Lower leg skin (tissue), 3 donors: ENCODE measurements at regions not wholly inside any gene's neighbourhood (a gene's known extent, or its start where the extent isn't known, plus 50 kb on each side); places are given as distances from the start of the nearest gene placed in this dataset.

Source experiments
- POLR2A ChIP-seq, 2 donors: fragments of 450-650 bp; IDR thresholded peaks; one replicate each; pipeline ENCODE4 v1.6.1; 2016 to 2017; ENCODE audit warnings: antibody characterized with exemption in 2 of 2, mild to moderate bottlenecking in 1 of 2, moderate library complexity in 1 of 2
- TF ChIP-seq, protein P1 (sequence below), 3 donors: fragments of 450-650 bp; IDR thresholded peaks; one replicate each; pipeline ENCODE4 v1.5.1; 2016; ENCODE audit warnings: antibody characterized with exemption in 3 of 3, mild to moderate bottlenecking in 3 of 3, moderate library complexity in 2 of 3

DNA sequence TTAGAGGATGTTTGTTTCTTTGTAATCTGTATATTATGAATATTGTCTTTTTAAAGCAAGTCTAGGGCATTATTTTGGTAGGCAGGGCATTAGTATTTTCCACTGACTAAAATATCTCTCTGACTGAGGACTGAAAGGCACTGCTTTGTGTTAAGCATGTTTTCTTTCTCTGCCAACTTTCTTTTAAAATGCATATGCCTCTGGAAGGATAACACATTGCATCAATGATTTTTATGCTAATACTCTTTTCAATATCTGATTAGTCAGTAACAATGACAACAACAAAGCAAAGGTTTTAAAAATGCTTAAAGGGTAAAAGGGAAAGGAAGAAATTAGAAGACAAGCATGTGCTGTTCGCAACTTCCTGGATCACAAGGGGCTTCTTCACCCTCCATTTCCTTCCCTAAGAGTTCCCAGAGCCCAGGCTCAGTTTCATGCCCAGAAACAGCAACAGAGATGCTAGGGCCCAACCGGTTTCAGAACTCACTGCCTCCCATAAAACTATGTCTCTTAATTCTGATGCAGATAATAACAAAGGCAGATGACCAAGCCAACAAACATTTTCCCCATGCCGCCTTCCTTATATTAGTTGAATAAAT is 786.8 kb upstream of the ACVR2A start:
- TF ChIP-seq, protein P1, sequence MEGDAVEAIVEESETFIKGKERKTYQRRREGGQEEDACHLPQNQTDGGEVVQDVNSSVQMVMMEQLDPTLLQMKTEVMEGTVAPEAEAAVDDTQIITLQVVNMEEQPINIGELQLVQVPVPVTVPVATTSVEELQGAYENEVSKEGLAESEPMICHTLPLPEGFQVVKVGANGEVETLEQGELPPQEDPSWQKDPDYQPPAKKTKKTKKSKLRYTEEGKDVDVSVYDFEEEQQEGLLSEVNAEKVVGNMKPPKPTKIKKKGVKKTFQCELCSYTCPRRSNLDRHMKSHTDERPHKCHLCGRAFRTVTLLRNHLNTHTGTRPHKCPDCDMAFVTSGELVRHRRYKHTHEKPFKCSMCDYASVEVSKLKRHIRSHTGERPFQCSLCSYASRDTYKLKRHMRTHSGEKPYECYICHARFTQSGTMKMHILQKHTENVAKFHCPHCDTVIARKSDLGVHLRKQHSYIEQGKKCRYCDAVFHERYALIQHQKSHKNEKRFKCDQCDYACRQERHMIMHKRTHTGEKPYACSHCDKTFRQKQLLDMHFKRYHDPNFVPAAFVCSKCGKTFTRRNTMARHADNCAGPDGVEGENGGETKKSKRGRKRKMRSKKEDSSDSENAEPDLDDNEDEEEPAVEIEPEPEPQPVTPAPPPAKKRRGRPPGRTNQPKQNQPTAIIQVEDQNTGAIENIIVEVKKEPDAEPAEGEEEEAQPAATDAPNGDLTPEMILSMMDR (IDR thresholded peaks at IDR 0.05) = no peak
- no peak for TF ChIP-seq POLR2A (IDR thresholded peaks at IDR 0.05)
